ENCODE measurements at regions not wholly inside any gene's neighbourhood (a gene's known extent, or its start where the extent isn't known, plus 50 kb on each side); places are given as distances from the start of the nearest gene placed in this dataset.

GRCh38 chr2:42118754-42119569, 50.2 kb upstream of the EML4 start:
- ATAC-seq (ENCODE audit: insufficient read depth, low FRiP score) (no peak), DNase-seq (no peak)
- H3K9me3 ChIP-seq (ENCODE audit: control insufficient read depth in 4 of 4, insufficient read depth in 3 of 4, low read length in 3 of 4), result no peaks in the 10 kb centered on the region
- no peak overlapping the region for H3K4me3 ChIP-seq
- no peak for TF ChIP-seq CTCF (IDR thresholded peaks at IDR 0.05; ENCODE audit: control extremely low read depth, extremely low read depth)
- WGBS, 2 donors, result 61 to 63% methylated on average over 6 of the region's 6 CpGs
- no peaks in the 10 kb centered on the region for H3K27me3 ChIP-seq (ENCODE audit: control insufficient read depth in 3 of 3, insufficient read depth in 3 of 3, low read length in 2 of 3)
- H3K27ac ChIP-seq (ENCODE audit: low read depth in 1 of 2, low read length in 1 of 2), result no peak overlapping the region
- H3K4me1 ChIP-seq (ENCODE audit: control insufficient read depth in 5 of 5, insufficient read depth in 5 of 5, low read length in 5 of 5), result peaks cover 0 to 28% (median 4%) of the 10 kb centered on the region in 5 donors
- no peaks in the 10 kb centered on the region for H3K36me3 ChIP-seq (ENCODE audit: control insufficient read depth in 4 of 4, insufficient read depth in 4 of 4, low read length in 4 of 4)
- H3K9ac ChIP-seq (ENCODE audit: insufficient read depth in 1 of 2, low read length in 2 of 2), result no peak overlapping the region
